ENCODE measurements at regions not wholly inside any gene's neighbourhood (a gene's known extent, or its start where the extent isn't known, plus 50 kb on each side); places are given as distances from the start of the nearest gene placed in this dataset.

- no peaks in the 10 kb centered on the region for H3K36me3 ChIP-seq (ENCODE audit: insufficient read depth, insufficient read length, low read length)
- H3K4me1 ChIP-seq (ENCODE audit: insufficient read depth, insufficient read length) = no peaks in the 10 kb centered on the region
- no peak overlapping the region for H3K4me3 ChIP-seq (ENCODE audit: insufficient read length, low read depth)
- no peak for DNase-seq (ENCODE audit: low read depth, low spot score)
- no peak overlapping the region for H3K9ac ChIP-seq (ENCODE audit: insufficient read length, low read depth)
- TF ChIP-seq ZNF274 (IDR thresholded peaks at IDR 0.05; ENCODE audit: low read depth, low read length) (no peak), YY1 (IDR thresholded peaks at IDR 0.05; ENCODE audit: insufficient read depth, insufficient read length) (no peak), SUZ12 (IDR thresholded peaks at IDR 0.05; ENCODE audit: extremely low read depth, insufficient read depth, insufficient read length) (no peak)
- no peaks in the 10 kb centered on the region for H3K27me3 ChIP-seq (ENCODE audit: insufficient read depth, insufficient read length)
- H3K9me3 ChIP-seq (ENCODE audit: insufficient read depth, low read length) = no peaks in the 10 kb centered on the region
Observed at GRCh38 chr5:126104951-126105350, 318.3 kb upstream of the GRAMD2B start.

GRCh38 chr5:126106029-126106428, 317.2 kb upstream of the GRAMD2B start:
- TF ChIP-seq SUZ12 (IDR thresholded peaks at IDR 0.05; ENCODE audit: extremely low read depth, insufficient read depth, insufficient read length) (no peak), YY1 (IDR thresholded peaks at IDR 0.05; ENCODE audit: insufficient read depth, insufficient read length) (no peak), ZNF274 (IDR thresholded peaks at IDR 0.05; ENCODE audit: low read depth, low read length) (no peak)
- Histone ChIP-seq H3K27me3 (ENCODE audit: insufficient read depth, insufficient read length) (no peaks in the 10 kb centered on the region), H3K9me3 (ENCODE audit: insufficient read depth, low read length) (no peaks in the 10 kb centered on the region), H3K4me1 (ENCODE audit: insufficient read depth, insufficient read length) (no peaks in the 10 kb centered on the region), H3K9ac (ENCODE audit: insufficient read length, low read depth) (no peak overlapping the region), H3K36me3 (ENCODE audit: insufficient read depth, insufficient read length, low read length) (no peaks in the 10 kb centered on the region), H3K4me3 (ENCODE audit: insufficient read length, low read depth) (no peak overlapping the region)
- DNase-seq (ENCODE audit: low read depth, low spot score) = no peak

GRCh38 chr5:126107381-126107780, 315.8 kb upstream of the GRAMD2B start:
- Histone ChIP-seq H3K4me1 (ENCODE audit: insufficient read depth, insufficient read length) (no peaks in the 10 kb centered on the region), H3K9me3 (ENCODE audit: insufficient read depth, low read length) (0 out of 2 replicates have a peak, but pooled peaks cover 5% of the 10 kb centered on the region), H3K4me3 (ENCODE audit: insufficient read length, low read depth) (no peak overlapping the region), H3K27me3 (ENCODE audit: insufficient read depth, insufficient read length) (no peaks in the 10 kb centered on the region), H3K36me3 (ENCODE audit: insufficient read depth, insufficient read length, low read length) (no peaks in the 10 kb centered on the region), H3K9ac (ENCODE audit: insufficient read length, low read depth) (no peak overlapping the region)
- TF ChIP-seq YY1 (IDR thresholded peaks at IDR 0.05; ENCODE audit: insufficient read depth, insufficient read length) (no peak), SUZ12 (IDR thresholded peaks at IDR 0.05; ENCODE audit: extremely low read depth, insufficient read depth, insufficient read length) (no peak), ZNF274 (IDR thresholded peaks at IDR 0.05; ENCODE audit: low read depth, low read length) (no peak)
- no peak for DNase-seq (ENCODE audit: low read depth, low spot score)

GRCh38 chr5:126108470-126108869, 314.7 kb upstream of the GRAMD2B start:
- no peak for DNase-seq (ENCODE audit: low read depth, low spot score)
- H3K4me3 ChIP-seq (ENCODE audit: insufficient read length, low read depth) = no peak overlapping the region
- TF ChIP-seq SUZ12 (IDR thresholded peaks at IDR 0.05; ENCODE audit: extremely low read depth, insufficient read depth, insufficient read length) (no peak), YY1 (IDR thresholded peaks at IDR 0.05; ENCODE audit: insufficient read depth, insufficient read length) (no peak), ZNF274 (IDR thresholded peaks at IDR 0.05; ENCODE audit: low read depth, low read length) (no peak)

GRCh38 chr5:126115059-126115629, 308.1 kb upstream of the GRAMD2B start:
- no peak overlapping the region for H3K4me3 ChIP-seq (ENCODE audit: insufficient read length, low read depth)
- H3K4me1 ChIP-seq (ENCODE audit: insufficient read depth, insufficient read length) = no peaks in the 10 kb centered on the region
- H3K36me3 ChIP-seq (ENCODE audit: insufficient read depth, insufficient read length, low read length) = no peaks in the 10 kb centered on the region
- no peaks in the 10 kb centered on the region for H3K27me3 ChIP-seq (ENCODE audit: insufficient read depth, insufficient read length)
- 0 out of 2 replicates have a peak, but pooled peaks cover 5% of the 10 kb centered on the region for H3K9me3 ChIP-seq (ENCODE audit: insufficient read depth, low read length)
- DNase-seq (ENCODE audit: low read depth, low spot score) = no peak
- no peak for TF ChIP-seq ZNF274 (IDR thresholded peaks at IDR 0.05; ENCODE audit: low read depth, low read length)
- no peak for TF ChIP-seq SUZ12 (IDR thresholded peaks at IDR 0.05; ENCODE audit: extremely low read depth, insufficient read depth, insufficient read length)
- no peak for TF ChIP-seq YY1 (IDR thresholded peaks at IDR 0.05; ENCODE audit: insufficient read depth, insufficient read length)
- H3K9ac ChIP-seq (ENCODE audit: insufficient read length, low read depth) = no peak overlapping the region

More at GRCh38 chr5:126108470-126108869, 314.7 kb upstream of the GRAMD2B start:
- no peaks in the 10 kb centered on the region for H3K27me3 ChIP-seq (ENCODE audit: insufficient read depth, insufficient read length)
- H3K9me3 ChIP-seq (ENCODE audit: insufficient read depth, low read length) = 0 out of 2 replicates have a peak, but pooled peaks cover 5% of the 10 kb centered on the region
- H3K36me3 ChIP-seq (ENCODE audit: insufficient read depth, insufficient read length, low read length) = no peaks in the 10 kb centered on the region
- no peaks in the 10 kb centered on the region for H3K4me1 ChIP-seq (ENCODE audit: insufficient read depth, insufficient read length)
- H3K9ac ChIP-seq (ENCODE audit: insufficient read length, low read depth) = no peak overlapping the region

- H3K4me3 ChIP-seq (ENCODE audit: insufficient read length, low read depth) = no peak overlapping the region
- no peaks in the 10 kb centered on the region for H3K27me3 ChIP-seq (ENCODE audit: insufficient read depth, insufficient read length)
- no peak overlapping the region for H3K9ac ChIP-seq (ENCODE audit: insufficient read length, low read depth)
- no peaks in the 10 kb centered on the region for H3K4me1 ChIP-seq (ENCODE audit: insufficient read depth, insufficient read length)
- 0 out of 2 replicates have a peak, but pooled peaks cover under 1% of the 10 kb centered on the region for H3K9me3 ChIP-seq (ENCODE audit: insufficient read depth, low read length)
- no peak for TF ChIP-seq SUZ12 (IDR thresholded peaks at IDR 0.05; ENCODE audit: extremely low read depth, insufficient read depth, insufficient read length)
- no peak for TF ChIP-seq YY1 (IDR thresholded peaks at IDR 0.05; ENCODE audit: insufficient read depth, insufficient read length)
- TF ChIP-seq ZNF274 (IDR thresholded peaks at IDR 0.05; ENCODE audit: low read depth, low read length) = no peak
- no peak for DNase-seq (ENCODE audit: low read depth, low spot score)
- H3K36me3 ChIP-seq (ENCODE audit: insufficient read depth, insufficient read length, low read length) = no peaks in the 10 kb centered on the region
Observed at GRCh38 chr5:126117044-126117443, 306.2 kb upstream of the GRAMD2B start.

- Histone ChIP-seq H3K9ac (ENCODE audit: insufficient read length, low read depth) (no peak overlapping the region), H3K36me3 (ENCODE audit: insufficient read depth, insufficient read length, low read length) (no peaks in the 10 kb centered on the region), H3K4me3 (ENCODE audit: insufficient read length, low read depth) (no peak overlapping the region), H3K27me3 (ENCODE audit: insufficient read depth, insufficient read length) (no peaks in the 10 kb centered on the region), H3K9me3 (ENCODE audit: insufficient read depth, low read length) (no peaks in the 10 kb centered on the region), H3K4me1 (ENCODE audit: insufficient read depth, insufficient read length) (no peaks in the 10 kb centered on the region)
- no peak for DNase-seq (ENCODE audit: low read depth, low spot score)
- TF ChIP-seq ZNF274 (IDR thresholded peaks at IDR 0.05; ENCODE audit: low read depth, low read length) (no peak), SUZ12 (IDR thresholded peaks at IDR 0.05; ENCODE audit: extremely low read depth, insufficient read depth, insufficient read length) (no peak), YY1 (IDR thresholded peaks at IDR 0.05; ENCODE audit: insufficient read depth, insufficient read length) (no peak)
Observed at GRCh38 chr5:126119887-126120442, 303.2 kb upstream of the GRAMD2B start.
